Stomach (tissue), 4 donors: ENCODE measurements at regions not wholly inside any gene's neighbourhood (a gene's known extent, or its start where the extent isn't known, plus 50 kb on each side); places are given as distances from the start of the nearest gene placed in this dataset.

ENCODE experiments used
- POLR2A ChIP-seq, 4 donors: fragments of 450-650 bp; IDR thresholded peaks; one replicate each; pipeline ENCODE4 v1.6.1; 2016; ENCODE audit warnings: antibody characterized with exemption in 4 of 4, control low read depth in 2 of 4, mild to moderate bottlenecking in 1 of 4, moderate library complexity in 1 of 4
- POLR2AphosphoS5 ChIP-seq, 3 donors: sonication (generic); formaldehyde crosslinking; IDR thresholded peaks; one replicate each; pipeline ENCODE4 v1.6.1; 2016; ENCODE audit warnings: antibody characterized with exemption in 3 of 3
- TF ChIP-seq, protein P1 (sequence below), 7 experiments: fragments of 450-650 bp in 4 of 7; fragments of 200-600 bp in 3 of 7; sonication (generic) in 3 of 7; IDR thresholded peaks; one replicate each; pipeline ENCODE4 v1.5.1; 2016 to 2019; ENCODE audit warnings: antibody characterized with exemption in 7 of 7, control low read depth in 2 of 7, mild to moderate bottlenecking in 1 of 7

DNA sequence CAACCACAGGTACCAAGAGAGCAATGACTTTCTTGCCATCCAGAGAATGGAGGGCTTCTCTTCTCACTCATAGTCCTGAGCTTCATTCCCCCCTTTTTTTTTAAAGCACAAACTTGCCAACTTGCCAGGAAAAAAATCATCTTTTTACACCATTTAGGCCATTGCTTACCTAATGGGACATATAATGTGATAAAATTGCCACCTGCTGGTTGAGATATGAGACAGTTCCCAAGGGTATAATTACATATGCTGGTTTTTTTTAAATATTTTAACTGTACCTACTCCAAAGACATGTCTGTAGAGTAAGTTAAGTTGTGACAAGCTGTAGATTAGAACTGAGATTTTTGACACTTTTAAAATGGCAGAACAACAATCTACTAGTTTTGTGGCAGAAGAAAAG lies 519.1 kb upstream of the SEL1L start:
- TF ChIP-seq POLR2A (IDR thresholded peaks at IDR 0.05) (no peak), POLR2AphosphoS5 (IDR thresholded peaks at IDR 0.05) (no peak)
- TF ChIP-seq, protein P1, sequence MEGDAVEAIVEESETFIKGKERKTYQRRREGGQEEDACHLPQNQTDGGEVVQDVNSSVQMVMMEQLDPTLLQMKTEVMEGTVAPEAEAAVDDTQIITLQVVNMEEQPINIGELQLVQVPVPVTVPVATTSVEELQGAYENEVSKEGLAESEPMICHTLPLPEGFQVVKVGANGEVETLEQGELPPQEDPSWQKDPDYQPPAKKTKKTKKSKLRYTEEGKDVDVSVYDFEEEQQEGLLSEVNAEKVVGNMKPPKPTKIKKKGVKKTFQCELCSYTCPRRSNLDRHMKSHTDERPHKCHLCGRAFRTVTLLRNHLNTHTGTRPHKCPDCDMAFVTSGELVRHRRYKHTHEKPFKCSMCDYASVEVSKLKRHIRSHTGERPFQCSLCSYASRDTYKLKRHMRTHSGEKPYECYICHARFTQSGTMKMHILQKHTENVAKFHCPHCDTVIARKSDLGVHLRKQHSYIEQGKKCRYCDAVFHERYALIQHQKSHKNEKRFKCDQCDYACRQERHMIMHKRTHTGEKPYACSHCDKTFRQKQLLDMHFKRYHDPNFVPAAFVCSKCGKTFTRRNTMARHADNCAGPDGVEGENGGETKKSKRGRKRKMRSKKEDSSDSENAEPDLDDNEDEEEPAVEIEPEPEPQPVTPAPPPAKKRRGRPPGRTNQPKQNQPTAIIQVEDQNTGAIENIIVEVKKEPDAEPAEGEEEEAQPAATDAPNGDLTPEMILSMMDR (IDR thresholded peaks at IDR 0.05) = no peak
